C4-2B (cell line): ENCODE measurements at regions not wholly inside any gene's neighbourhood (a gene's known extent, or its start where the extent isn't known, plus 50 kb on each side); places are given as distances from the start of the nearest gene placed in this dataset.

ENCODE experiments used
- CTCF ChIP-seq: fragments of 450-650 bp; conservative IDR thresholded peaks from 2 replicates; pipeline ENCODE4 v1.5.1; 2017; ENCODE audit warnings: mild to moderate bottlenecking
- ZFX ChIP-seq: fragments of 450-650 bp; IDR thresholded peaks from 2 replicates; pipeline ENCODE4 v1.6.1; 2017

- no peak for TF ChIP-seq CTCF
- TF ChIP-seq ZFX = no peak
These were observed 70.9 kb upstream of the ADGRL2 start for GRCh38 chr1:81729818-81730217.
